LNCaP clone FGC (cell line): ENCODE measurements at regions not wholly inside any gene's neighbourhood (a gene's known extent, or its start where the extent isn't known, plus 50 kb on each side); places are given as distances from the start of the nearest gene placed in this dataset.
"Not testable (repeated sequence)": the region's sequence is repeated elsewhere in the genome, so short reads cannot be mapped to it uniquely, and the experiment has no call there.

Experiments
- DNase-seq: peaks from one replicate; pipeline ENCODE4 v3.0.0-alpha.2; 2011; ENCODE audit warnings: low read depth
- H3K4me3 ChIP-seq: 2 replicates; pipeline ENCODE4 v1.5.1; 2011; ENCODE audit warnings: mild to moderate bottlenecking, low read depth, low read length, control low read depth
- TF ChIP-seq, protein P1 (sequence below): IDR thresholded peaks from 2 replicates; pipeline ENCODE4 v1.5.1; 2012; ENCODE audit warnings: mild to moderate bottlenecking; ENCODE audit not compliant: control insufficient read depth, insufficient read depth; ENCODE audit errors: extremely low read depth

GRCh38 chr3:177792311-177793030 is 595.2 kb upstream of the TBL1XR1 start:
- no peak for DNase-seq
- no peak overlapping the region for H3K4me3 ChIP-seq
- TF ChIP-seq, protein P1, sequence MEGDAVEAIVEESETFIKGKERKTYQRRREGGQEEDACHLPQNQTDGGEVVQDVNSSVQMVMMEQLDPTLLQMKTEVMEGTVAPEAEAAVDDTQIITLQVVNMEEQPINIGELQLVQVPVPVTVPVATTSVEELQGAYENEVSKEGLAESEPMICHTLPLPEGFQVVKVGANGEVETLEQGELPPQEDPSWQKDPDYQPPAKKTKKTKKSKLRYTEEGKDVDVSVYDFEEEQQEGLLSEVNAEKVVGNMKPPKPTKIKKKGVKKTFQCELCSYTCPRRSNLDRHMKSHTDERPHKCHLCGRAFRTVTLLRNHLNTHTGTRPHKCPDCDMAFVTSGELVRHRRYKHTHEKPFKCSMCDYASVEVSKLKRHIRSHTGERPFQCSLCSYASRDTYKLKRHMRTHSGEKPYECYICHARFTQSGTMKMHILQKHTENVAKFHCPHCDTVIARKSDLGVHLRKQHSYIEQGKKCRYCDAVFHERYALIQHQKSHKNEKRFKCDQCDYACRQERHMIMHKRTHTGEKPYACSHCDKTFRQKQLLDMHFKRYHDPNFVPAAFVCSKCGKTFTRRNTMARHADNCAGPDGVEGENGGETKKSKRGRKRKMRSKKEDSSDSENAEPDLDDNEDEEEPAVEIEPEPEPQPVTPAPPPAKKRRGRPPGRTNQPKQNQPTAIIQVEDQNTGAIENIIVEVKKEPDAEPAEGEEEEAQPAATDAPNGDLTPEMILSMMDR: no peak

- no peak overlapping the region for H3K4me3 ChIP-seq
- DNase-seq: no peak
- TF ChIP-seq, protein P1: no peak
Observed at GRCh38 chr3:177793451-177793850, 596.2 kb upstream of the TBL1XR1 start.

DNA sequence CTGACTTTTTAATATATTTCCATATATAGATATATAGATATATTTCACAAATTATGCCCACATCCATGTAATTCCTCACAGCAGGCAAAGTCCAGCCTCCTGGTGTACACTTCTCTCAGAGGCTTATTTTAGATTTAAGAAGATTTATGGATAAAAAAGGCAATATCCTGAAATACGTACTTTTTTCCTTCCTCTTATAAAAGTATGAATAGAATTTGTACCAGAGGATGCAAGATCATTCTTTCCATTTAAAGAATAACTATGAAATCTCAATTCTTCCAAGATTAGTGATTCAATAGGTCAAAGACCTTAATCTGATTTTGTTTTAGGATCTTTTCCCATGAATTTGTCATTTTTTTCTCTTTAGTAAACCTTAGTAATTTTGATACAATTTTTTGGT is 597.9 kb upstream of the TBL1XR1 start:
- TF ChIP-seq, protein P1: no peak
- DNase-seq: no peak
- H3K4me3 ChIP-seq: no peak overlapping the region

GRCh38 chr3:177795859-177796258 is 598.6 kb upstream of the TBL1XR1 start:
- DNase-seq: no peak
- H3K4me3 ChIP-seq: no peak overlapping the region
- TF ChIP-seq, protein P1: no peak

GRCh38 chr3:177800147-177800546 is 602.9 kb upstream of the TBL1XR1 start:
- DNase-seq, H3K4me3 ChIP-seq: not testable (repeated sequence)

DNA sequence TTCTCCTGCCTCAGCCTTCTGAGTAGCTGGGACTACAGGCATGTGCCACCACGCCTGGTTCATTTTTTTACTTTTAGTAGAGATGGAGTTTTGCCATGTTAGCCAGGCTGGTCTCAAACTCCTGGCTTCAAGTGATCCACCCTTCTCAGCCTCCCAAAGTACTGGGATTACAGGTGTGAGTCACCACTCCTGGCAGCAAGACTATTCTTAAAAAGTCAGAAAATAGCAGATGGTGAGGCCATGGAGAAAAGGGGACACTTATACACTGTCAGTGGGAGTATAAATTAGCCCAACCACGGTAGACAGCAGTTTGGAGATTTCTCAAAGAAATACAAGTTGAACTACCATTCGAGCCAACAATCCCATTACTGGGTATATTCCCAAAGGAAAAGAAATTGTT is 603.3 kb upstream of the TBL1XR1 start:
- DNase-seq: no peak
- TF ChIP-seq, protein P1: no peak
- no peak overlapping the region for H3K4me3 ChIP-seq

DNA sequence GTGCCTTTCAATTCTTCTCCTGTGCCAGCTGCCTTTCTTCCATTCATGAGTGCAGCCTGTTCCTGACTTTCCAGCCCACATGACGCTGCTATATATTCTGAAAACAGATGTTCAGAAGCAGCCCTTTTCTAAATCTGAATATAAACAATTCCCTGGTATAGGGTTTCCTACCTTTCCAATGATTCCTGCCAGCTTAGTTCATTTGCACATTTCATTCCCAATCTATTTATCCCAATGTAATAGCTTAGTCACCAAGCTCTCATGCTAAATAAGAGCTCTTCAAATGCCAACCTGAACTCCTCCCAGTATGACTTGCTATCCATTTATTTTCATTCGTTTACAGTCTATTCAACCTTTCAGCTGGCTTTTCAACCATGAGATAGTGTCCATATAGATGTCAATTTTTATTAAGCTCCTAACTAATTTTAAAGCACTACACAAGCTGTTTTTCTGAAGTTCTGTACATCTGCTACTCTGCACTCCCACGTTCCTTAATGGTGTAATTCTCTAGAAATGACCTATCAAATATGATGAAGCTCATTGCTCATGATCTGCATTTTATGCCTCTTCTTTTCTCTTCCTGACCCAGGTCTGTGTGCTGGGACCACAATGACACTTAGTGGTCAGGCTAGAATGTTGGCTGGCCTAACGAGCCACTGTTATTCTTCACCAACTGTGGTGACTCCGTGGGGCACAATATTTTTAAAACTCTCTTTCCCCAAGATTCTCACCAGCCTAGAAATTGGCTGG is 605.0 kb upstream of the TBL1XR1 start:
- TF ChIP-seq, protein P1: 0 out of 2 replicates have a peak, but pooled peaks have one; percentile 8
- H3K4me3 ChIP-seq: no peak overlapping the region
- no peak for DNase-seq
